ENCODE measurements at regions not wholly inside any gene's neighbourhood (a gene's known extent, or its start where the extent isn't known, plus 50 kb on each side); places are given as distances from the start of the nearest gene placed in this dataset.

- no peaks in the 10 kb centered on the region for H3K9me2 ChIP-seq (ENCODE audit: insufficient read depth, low read length)
- H3K27ac ChIP-seq (ENCODE audit: low read length), result no peak overlapping the region
- TF ChIP-seq MXI1 (conservative IDR thresholded peaks at IDR 0.05; ENCODE audit: poor library complexity, severe bottlenecking), result no peak
- no peak for TF ChIP-seq SMC3 (conservative IDR thresholded peaks at IDR 0.05; ENCODE audit: poor library complexity)
- no peak for TF ChIP-seq EP300 (conservative IDR thresholded peaks at IDR 0.05; ENCODE audit: poor library complexity, severe bottlenecking)
- TF ChIP-seq CTCF (IDR thresholded peaks at IDR 0.05; ENCODE audit: poor library complexity, severe bottlenecking), result no peak
- TF ChIP-seq TAF1 (IDR thresholded peaks at IDR 0.05; ENCODE audit: low read depth), result no peak
- TF ChIP-seq REST (IDR thresholded peaks at IDR 0.05; ENCODE audit: borderline replicate concordance), result no peak
- no peak for TF ChIP-seq RAD21 (conservative IDR thresholded peaks at IDR 0.05)
- TF ChIP-seq EZH2 (IDR thresholded peaks at IDR 0.05; ENCODE audit: borderline replicate concordance, insufficient read depth, low read length, poor library complexity, severe bottlenecking), result no peak
- no peak overlapping the region for H3K9ac ChIP-seq (ENCODE audit: low read length)
- no peaks in the 10 kb centered on the region for H3K9me3 ChIP-seq (ENCODE audit: low read length)
- H3K4me2 ChIP-seq (ENCODE audit: low read length), result no peak overlapping the region
- H4K20me1 ChIP-seq (ENCODE audit: insufficient read depth), result no peaks in the 10 kb centered on the region
- H3K4me3 ChIP-seq (ENCODE audit: low read length), result no peak overlapping the region
- H3K79me2 ChIP-seq (replicated peaks; ENCODE audit: insufficient read depth, low read length), result no peaks in the 10 kb centered on the region
- H3K36me3 ChIP-seq (ENCODE audit: insufficient read depth, low read length), result no peaks in the 10 kb centered on the region
- H3F3A ChIP-seq (ENCODE audit: insufficient read depth, low read length, poor library complexity, severe bottlenecking), result no peaks in the 10 kb centered on the region
- H3K27me3 ChIP-seq (ENCODE audit: insufficient read depth, low read depth, low read length), result no peaks in the 10 kb centered on the region
- H2AFZ ChIP-seq (ENCODE audit: low read depth, low read length), result no peak overlapping the region
Measured at GRCh38 chrX:40349251-40349650, 231.5 kb upstream of the ATP6AP2 start.

GRCh38 chrX:40346379-40346778 is 234.4 kb upstream of the ATP6AP2 start:
- Histone ChIP-seq H3K36me3 (ENCODE audit: insufficient read depth, low read length) (no peaks in the 10 kb centered on the region), H3K9ac (ENCODE audit: low read length) (no peak overlapping the region), H4K20me1 (ENCODE audit: insufficient read depth) (no peaks in the 10 kb centered on the region), H3K27ac (ENCODE audit: low read length) (no peak overlapping the region), H3K9me3 (ENCODE audit: low read length) (no peaks in the 10 kb centered on the region), H2AFZ (ENCODE audit: low read depth, low read length) (no peak overlapping the region), H3K27me3 (ENCODE audit: insufficient read depth, low read depth, low read length) (no peaks in the 10 kb centered on the region), H3K4me2 (ENCODE audit: low read length) (no peak overlapping the region), H3K79me2 (replicated peaks; ENCODE audit: insufficient read depth, low read length) (no peaks in the 10 kb centered on the region), H3K4me3 (ENCODE audit: low read length) (no peak overlapping the region), H3K9me2 (ENCODE audit: insufficient read depth, low read length) (no peaks in the 10 kb centered on the region), H3F3A (ENCODE audit: insufficient read depth, low read length, poor library complexity, severe bottlenecking) (no peaks in the 10 kb centered on the region)
- TF ChIP-seq EP300 (conservative IDR thresholded peaks at IDR 0.05; ENCODE audit: poor library complexity, severe bottlenecking) (no peak), MXI1 (conservative IDR thresholded peaks at IDR 0.05; ENCODE audit: poor library complexity, severe bottlenecking) (no peak), RAD21 (conservative IDR thresholded peaks at IDR 0.05) (no peak), EZH2 (IDR thresholded peaks at IDR 0.05; ENCODE audit: borderline replicate concordance, insufficient read depth, low read length, poor library complexity, severe bottlenecking) (no peak), REST (IDR thresholded peaks at IDR 0.05; ENCODE audit: borderline replicate concordance) (no peak), POLR2AphosphoS5 (IDR thresholded peaks at IDR 0.05) (no peak), TAF1 (IDR thresholded peaks at IDR 0.05; ENCODE audit: low read depth) (no peak), SMC3 (conservative IDR thresholded peaks at IDR 0.05; ENCODE audit: poor library complexity) (no peak), CTCF (IDR thresholded peaks at IDR 0.05; ENCODE audit: poor library complexity, severe bottlenecking) (no peak)

Data from neural cell (in vitro differentiated cells).